ENCODE measurements at regions not wholly inside any gene's neighbourhood (a gene's known extent, or its start where the extent isn't known, plus 50 kb on each side); places are given as distances from the start of the nearest gene placed in this dataset.
"Not testable (repeated sequence)": the region's sequence is repeated elsewhere in the genome, so short reads cannot be mapped to it uniquely, and the experiment has no call there.

GRCh38 chr15:22401703-22402102, 57.0 kb upstream of the GOLGA6L22 start:
- TF ChIP-seq, protein P1, sequence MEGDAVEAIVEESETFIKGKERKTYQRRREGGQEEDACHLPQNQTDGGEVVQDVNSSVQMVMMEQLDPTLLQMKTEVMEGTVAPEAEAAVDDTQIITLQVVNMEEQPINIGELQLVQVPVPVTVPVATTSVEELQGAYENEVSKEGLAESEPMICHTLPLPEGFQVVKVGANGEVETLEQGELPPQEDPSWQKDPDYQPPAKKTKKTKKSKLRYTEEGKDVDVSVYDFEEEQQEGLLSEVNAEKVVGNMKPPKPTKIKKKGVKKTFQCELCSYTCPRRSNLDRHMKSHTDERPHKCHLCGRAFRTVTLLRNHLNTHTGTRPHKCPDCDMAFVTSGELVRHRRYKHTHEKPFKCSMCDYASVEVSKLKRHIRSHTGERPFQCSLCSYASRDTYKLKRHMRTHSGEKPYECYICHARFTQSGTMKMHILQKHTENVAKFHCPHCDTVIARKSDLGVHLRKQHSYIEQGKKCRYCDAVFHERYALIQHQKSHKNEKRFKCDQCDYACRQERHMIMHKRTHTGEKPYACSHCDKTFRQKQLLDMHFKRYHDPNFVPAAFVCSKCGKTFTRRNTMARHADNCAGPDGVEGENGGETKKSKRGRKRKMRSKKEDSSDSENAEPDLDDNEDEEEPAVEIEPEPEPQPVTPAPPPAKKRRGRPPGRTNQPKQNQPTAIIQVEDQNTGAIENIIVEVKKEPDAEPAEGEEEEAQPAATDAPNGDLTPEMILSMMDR (IDR thresholded peaks at IDR 0.05): not testable (repeated sequence)
- not testable (repeated sequence) for TF ChIP-seq POLR2A (IDR thresholded peaks at IDR 0.05)

Data from adrenal gland (tissue), 5 donors.